Ishikawa (cell line): ENCODE measurements at regions not wholly inside any gene's neighbourhood (a gene's known extent, or its start where the extent isn't known, plus 50 kb on each side); places are given as distances from the start of the nearest gene placed in this dataset.

Experiments used
- CEBPB ChIP-seq: IDR thresholded peaks from 2 replicates; pipeline ENCODE4 v1.6.1; 2012
- CREB1 ChIP-seq: IDR thresholded peaks from 2 replicates; pipeline ENCODE4 v1.6.1; 2012; ENCODE audit warnings: low read depth
- EGR1 ChIP-seq: IDR thresholded peaks from 2 replicates; pipeline ENCODE4 v1.6.1; 2012
- EP300 ChIP-seq: IDR thresholded peaks from 2 replicates; pipeline ENCODE4 v1.6.1; 2012; ENCODE audit warnings: borderline replicate concordance
- FOXM1 ChIP-seq: IDR thresholded peaks from 2 replicates; pipeline ENCODE4 v1.6.1; 2012; ENCODE audit warnings: low read depth, borderline replicate concordance
- NFIC ChIP-seq: IDR thresholded peaks from 2 replicates; pipeline ENCODE4 v1.6.1; 2012
- RAD21 ChIP-seq: IDR thresholded peaks from 2 replicates; pipeline ENCODE4 v1.6.1; 2012; ENCODE audit warnings: low read depth
- TAF1 ChIP-seq: IDR thresholded peaks from 2 replicates; pipeline ENCODE4 v1.6.1; 2012; ENCODE audit warnings: low read depth, mild to moderate bottlenecking
- TCF12 ChIP-seq: IDR thresholded peaks from 2 replicates; pipeline ENCODE4 v1.6.1; 2012; ENCODE audit warnings: low read depth
- TEAD4 ChIP-seq: IDR thresholded peaks from 2 replicates; pipeline ENCODE4 v1.6.1; 2012
- YY1 ChIP-seq: IDR thresholded peaks from 2 replicates; pipeline ENCODE4 v1.6.1; 2012; ENCODE audit warnings: low read depth
- ZBTB7A ChIP-seq: IDR thresholded peaks from 2 replicates; pipeline ENCODE4 v1.6.1; 2012; ENCODE audit warnings: low read depth
- TF ChIP-seq, protein P1 (sequence below): IDR thresholded peaks from 2 replicates; pipeline ENCODE4 v1.6.1; 2012
- TF ChIP-seq, protein P2 (sequence below): IDR thresholded peaks from 2 replicates; pipeline ENCODE4 v1.6.1; 2012; ENCODE audit warnings: low read depth, mild to moderate bottlenecking
- TF ChIP-seq, protein P3 (sequence below): IDR thresholded peaks from 2 replicates; pipeline ENCODE4 v1.6.1; 2012

DNA sequence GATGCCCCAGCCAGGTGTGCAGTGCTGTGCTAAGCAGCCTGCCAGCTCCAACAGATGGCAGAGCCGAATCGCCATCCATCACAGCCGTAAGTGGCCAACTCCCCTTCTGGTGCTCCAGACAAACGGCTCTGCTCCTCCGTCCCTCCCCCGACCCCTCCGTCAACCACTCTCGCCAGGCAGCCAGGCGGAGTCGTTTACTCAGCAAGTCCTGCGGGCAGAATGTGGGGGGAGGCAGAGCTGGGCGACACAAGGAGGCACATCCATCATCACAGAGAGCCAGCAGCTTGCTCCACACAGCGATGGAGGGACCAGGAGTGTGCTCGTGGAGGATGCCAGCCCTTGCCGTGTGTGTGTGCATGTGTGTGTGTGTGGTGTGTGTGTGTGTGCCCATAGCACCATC, 206.6 kb upstream of the GRIK3 start:
- TF ChIP-seq TCF12 (no peak), CEBPB (no peak), TEAD4 (no peak), RAD21 (no peak), TAF1 (no peak), NFIC (no peak), EP300 (no peak), YY1 (no peak), CREB1 (no peak), FOXM1 (no peak), EGR1 (no peak), ZBTB7A (no peak)
- TF ChIP-seq, protein P1, sequence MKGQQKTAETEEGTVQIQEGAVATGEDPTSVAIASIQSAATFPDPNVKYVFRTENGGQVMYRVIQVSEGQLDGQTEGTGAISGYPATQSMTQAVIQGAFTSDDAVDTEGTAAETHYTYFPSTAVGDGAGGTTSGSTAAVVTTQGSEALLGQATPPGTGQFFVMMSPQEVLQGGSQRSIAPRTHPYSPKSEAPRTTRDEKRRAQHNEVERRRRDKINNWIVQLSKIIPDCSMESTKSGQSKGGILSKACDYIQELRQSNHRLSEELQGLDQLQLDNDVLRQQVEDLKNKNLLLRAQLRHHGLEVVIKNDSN, result no peak
- TF ChIP-seq, protein P2, sequence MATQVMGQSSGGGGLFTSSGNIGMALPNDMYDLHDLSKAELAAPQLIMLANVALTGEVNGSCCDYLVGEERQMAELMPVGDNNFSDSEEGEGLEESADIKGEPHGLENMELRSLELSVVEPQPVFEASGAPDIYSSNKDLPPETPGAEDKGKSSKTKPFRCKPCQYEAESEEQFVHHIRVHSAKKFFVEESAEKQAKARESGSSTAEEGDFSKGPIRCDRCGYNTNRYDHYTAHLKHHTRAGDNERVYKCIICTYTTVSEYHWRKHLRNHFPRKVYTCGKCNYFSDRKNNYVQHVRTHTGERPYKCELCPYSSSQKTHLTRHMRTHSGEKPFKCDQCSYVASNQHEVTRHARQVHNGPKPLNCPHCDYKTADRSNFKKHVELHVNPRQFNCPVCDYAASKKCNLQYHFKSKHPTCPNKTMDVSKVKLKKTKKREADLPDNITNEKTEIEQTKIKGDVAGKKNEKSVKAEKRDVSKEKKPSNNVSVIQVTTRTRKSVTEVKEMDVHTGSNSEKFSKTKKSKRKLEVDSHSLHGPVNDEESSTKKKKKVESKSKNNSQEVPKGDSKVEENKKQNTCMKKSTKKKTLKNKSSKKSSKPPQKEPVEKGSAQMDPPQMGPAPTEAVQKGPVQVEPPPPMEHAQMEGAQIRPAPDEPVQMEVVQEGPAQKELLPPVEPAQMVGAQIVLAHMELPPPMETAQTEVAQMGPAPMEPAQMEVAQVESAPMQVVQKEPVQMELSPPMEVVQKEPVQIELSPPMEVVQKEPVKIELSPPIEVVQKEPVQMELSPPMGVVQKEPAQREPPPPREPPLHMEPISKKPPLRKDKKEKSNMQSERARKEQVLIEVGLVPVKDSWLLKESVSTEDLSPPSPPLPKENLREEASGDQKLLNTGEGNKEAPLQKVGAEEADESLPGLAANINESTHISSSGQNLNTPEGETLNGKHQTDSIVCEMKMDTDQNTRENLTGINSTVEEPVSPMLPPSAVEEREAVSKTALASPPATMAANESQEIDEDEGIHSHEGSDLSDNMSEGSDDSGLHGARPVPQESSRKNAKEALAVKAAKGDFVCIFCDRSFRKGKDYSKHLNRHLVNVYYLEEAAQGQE, result no peak
- TF ChIP-seq, protein P3, sequence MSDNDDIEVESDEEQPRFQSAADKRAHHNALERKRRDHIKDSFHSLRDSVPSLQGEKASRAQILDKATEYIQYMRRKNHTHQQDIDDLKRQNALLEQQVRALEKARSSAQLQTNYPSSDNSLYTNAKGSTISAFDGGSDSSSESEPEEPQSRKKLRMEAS, result no peak

DNA sequence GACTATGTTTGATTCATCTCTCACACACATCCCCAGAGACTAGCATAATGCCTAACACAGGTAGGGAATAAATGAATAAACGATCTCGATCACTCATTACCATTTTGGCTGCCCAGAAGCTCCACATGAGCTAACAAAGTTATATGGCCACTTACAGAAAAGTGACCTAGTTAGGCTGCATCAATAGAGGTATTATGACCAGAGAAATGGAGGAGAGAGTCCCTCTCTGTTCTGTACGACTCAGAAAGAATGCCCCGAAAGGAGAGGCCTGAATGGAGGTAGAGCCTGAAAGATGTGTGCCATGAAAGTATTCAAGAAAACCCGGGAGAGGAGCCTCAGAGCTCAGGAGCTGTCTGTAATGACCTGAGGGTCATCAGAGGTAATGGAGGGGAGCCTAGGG, 208.2 kb upstream of the GRIK3 start:
- TF ChIP-seq, protein P1, result no peak
- TF ChIP-seq ZBTB7A, result no peak
- TF ChIP-seq TAF1, result no peak
- no peak for TF ChIP-seq TEAD4
- TF ChIP-seq YY1, result no peak
- no peak for TF ChIP-seq RAD21
- TF ChIP-seq CEBPB, result no peak
- TF ChIP-seq FOXM1, result no peak
- TF ChIP-seq EGR1, result no peak
- no peak for TF ChIP-seq TCF12
- TF ChIP-seq, protein P3, result no peak
- no peak for TF ChIP-seq NFIC
- TF ChIP-seq, protein P2, result no peak

DNA sequence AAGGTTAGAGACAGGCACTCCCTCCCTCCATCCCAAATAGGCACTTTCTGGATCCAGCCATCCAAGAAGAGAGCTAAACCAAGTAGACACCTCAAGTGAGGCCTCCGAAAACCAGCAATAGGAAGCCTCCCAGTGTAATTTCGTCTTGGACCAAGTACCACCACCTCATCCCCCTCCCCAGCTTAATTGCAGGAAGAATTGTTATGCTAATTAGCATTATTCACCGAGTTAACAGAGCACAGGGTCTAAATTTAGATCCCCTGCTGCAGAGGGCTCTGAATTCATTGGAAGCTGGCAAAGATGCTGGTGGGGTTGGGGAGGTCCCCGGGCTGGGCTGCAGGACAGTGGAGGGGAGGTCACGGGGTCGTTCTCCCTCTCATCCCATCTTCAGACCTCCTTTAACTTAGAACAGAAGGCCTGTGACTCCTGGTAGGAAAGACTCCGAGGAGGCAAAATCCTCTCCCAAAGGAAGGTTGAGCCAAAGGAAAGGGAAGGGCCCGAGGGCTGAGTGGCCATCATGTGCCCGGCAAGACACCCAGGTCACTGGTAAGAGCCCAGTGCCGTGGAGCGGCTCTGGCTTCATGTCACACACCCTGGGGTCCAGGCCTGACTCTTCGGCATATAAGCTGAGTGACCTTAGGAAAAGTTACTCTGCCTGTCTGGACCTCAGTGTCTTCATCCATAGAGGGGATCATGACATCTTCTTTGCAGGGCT, 209.2 kb upstream of the GRIK3 start:
- no peak for TF ChIP-seq CREB1
- no peak for TF ChIP-seq FOXM1
- no peak for TF ChIP-seq TEAD4
- TF ChIP-seq TAF1, result no peak
- TF ChIP-seq TCF12, result no peak
- TF ChIP-seq EP300, result no peak

DNA sequence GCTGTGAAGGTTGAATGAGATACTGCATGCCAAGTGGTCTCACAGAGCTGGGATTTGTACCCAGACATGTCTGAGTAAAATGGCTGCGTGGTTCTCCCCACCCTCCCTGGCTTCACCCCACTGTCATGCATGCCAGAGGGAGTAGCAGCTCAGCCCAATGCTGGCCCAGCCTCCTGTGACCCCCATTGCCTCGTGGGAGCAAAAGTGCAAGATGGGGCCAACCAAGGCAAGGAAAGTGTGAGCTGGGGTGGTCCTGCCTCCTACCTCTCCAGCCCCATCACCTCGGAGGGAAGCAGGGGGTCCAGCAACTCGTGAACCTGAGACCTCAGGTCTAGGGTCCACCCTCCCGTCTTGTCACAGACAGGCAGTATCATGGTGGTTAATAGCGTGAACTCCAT, 209.8 kb upstream of the GRIK3 start:
- no peak for TF ChIP-seq TEAD4
- no peak for TF ChIP-seq EP300
- TF ChIP-seq, protein P2, result no peak
- TF ChIP-seq NFIC, result no peak
- no peak for TF ChIP-seq CEBPB
- TF ChIP-seq TAF1, result no peak
- no peak for TF ChIP-seq YY1
- TF ChIP-seq, protein P1, result no peak
- no peak for TF ChIP-seq EGR1
- TF ChIP-seq, protein P3, result no peak
- no peak for TF ChIP-seq CREB1
- TF ChIP-seq TCF12, result no peak
- no peak for TF ChIP-seq RAD21
- no peak for TF ChIP-seq FOXM1
